Keratinocyte (primary cell): ENCODE measurements at regions not wholly inside any gene's neighbourhood (a gene's known extent, or its start where the extent isn't known, plus 50 kb on each side); places are given as distances from the start of the nearest gene placed in this dataset.

Experiments
- DNase-seq: peaks from one replicate; pipeline ENCODE4 v3.0.0-alpha.2; 2011; ENCODE audit warnings: low read depth, missing footprints, low spot score
- FAIRE-seq: peaks from 2 replicates; lab custom pipeline; 2011; peaks lifted over from hg19 to GRCh38; lab: Jason Lieb, UNC
- H2AFZ ChIP-seq: 2 replicates; pipeline ENCODE4 v1.6.0; 2012; ENCODE audit warnings: low read length, control low read depth, inconsistent platforms; ENCODE audit not compliant: control insufficient read depth
- H3K27ac ChIP-seq: 2 replicates; pipeline ENCODE4 v1.5.1; 2011; ENCODE audit warnings: low read length; ENCODE audit not compliant: control insufficient read depth, insufficient read depth
- H3K27me3 ChIP-seq: 3 replicates; pipeline ENCODE4 v1.6.0; 2011; ENCODE audit warnings: low read length; ENCODE audit not compliant: control insufficient read depth, insufficient read depth; ENCODE audit errors: extremely low read depth
- H3K36me3 ChIP-seq, 2 experiments: 2 replicates in 1 of 2; 3 replicates in 1 of 2; pipeline ENCODE4 v1.5.1; 2011; ENCODE audit warnings: low read length in 2 of 2, mild to moderate bottlenecking in 1 of 2; ENCODE audit not compliant: control insufficient read depth in 2 of 2, insufficient read depth in 2 of 2; ENCODE audit errors: extremely low read depth in 1 of 2
- H3K4me1 ChIP-seq: 3 replicates; pipeline ENCODE4 v1.5.1; 2011; ENCODE audit warnings: low read length; ENCODE audit not compliant: control insufficient read depth, insufficient read depth; ENCODE audit errors: extremely low read depth
- H3K4me2 ChIP-seq: 3 replicates; pipeline ENCODE4 v1.6.0; 2011; ENCODE audit warnings: low read depth, low read length; ENCODE audit not compliant: control insufficient read depth, insufficient read depth; ENCODE audit errors: extremely low read depth
- H3K4me3 ChIP-seq, 3 experiments: fragments of 200-600 bp in 1 of 3; sonication (generic) in 1 of 3; 2 replicates in 2 of 3; 3 replicates in 1 of 3; pipeline ENCODE4 v1.5.1; 2011 to 2016; ENCODE audit warnings: low read length in 3 of 3, mild to moderate bottlenecking in 3 of 3, control low read depth in 2 of 3, inconsistent platforms in 1 of 3, low read depth in 1 of 3, mixed read lengths in 1 of 3, mixed run types in 1 of 3, moderate library complexity in 1 of 3; ENCODE audit not compliant: control insufficient read depth in 2 of 3, insufficient read depth in 2 of 3; ENCODE audit errors: extremely low read depth in 1 of 3
- H3K79me2 ChIP-seq: 2 replicates; pipeline ENCODE4 v1.6.0; 2012; ENCODE audit warnings: low read length; ENCODE audit not compliant: control insufficient read depth, insufficient read depth
- H3K9ac ChIP-seq: 3 replicates; pipeline ENCODE4 v1.6.0; 2011; ENCODE audit warnings: low read length; ENCODE audit not compliant: control insufficient read depth, insufficient read depth; ENCODE audit errors: extremely low read depth
- H3K9me1 ChIP-seq: 3 replicates; pipeline ENCODE4 v1.6.0; 2011; ENCODE audit warnings: low read length; ENCODE audit not compliant: control insufficient read depth, insufficient read depth; ENCODE audit errors: extremely low read depth
- H3K9me3 ChIP-seq: 2 replicates; pipeline ENCODE4 v1.5.1; 2012; ENCODE audit warnings: low read depth, low read length; ENCODE audit not compliant: control insufficient read depth
- H4K20me1 ChIP-seq: 3 replicates; pipeline ENCODE4 v1.6.0; 2011; ENCODE audit warnings: low read length; ENCODE audit not compliant: control insufficient read depth, insufficient read depth; ENCODE audit errors: extremely low read depth
- EZH2 ChIP-seq: IDR thresholded peaks from one replicate; pipeline ENCODE4 v1.6.1; 2012; ENCODE audit warnings: inconsistent platforms, mild to moderate bottlenecking, low read length, moderate library complexity
- dilution Hi-C: fragments of 300-500 bp; cut with MboI; formaldehyde crosslinking; loops from one replicate; pipeline ENCODE4 v1.7.0; 2020; ENCODE audit warnings: low sequenced_read_pairs; ENCODE audit not compliant: extremely low pct_ligation_motif_present
- TF ChIP-seq, protein P1 (sequence below), 3 experiments: IDR thresholded peaks in 1 of 3; conservative IDR thresholded peaks in 1 of 3; optimal IDR thresholded peaks in 1 of 3; 2 replicates in 2 of 3; 3 replicates in 1 of 3; pipeline versions ENCODE3 to v1.5.1; 2011; ENCODE audit warnings: low read length in 3 of 3, mild to moderate bottlenecking in 3 of 3, moderate library complexity in 2 of 3, control low read depth in 1 of 3, inconsistent platforms in 1 of 3; ENCODE audit not compliant: insufficient read depth in 2 of 3; ENCODE audit errors: extremely low read depth in 1 of 3

- Histone ChIP-seq H3K9me3 (no peaks in the 10 kb centered on the region), H3K4me1 (no peaks in the 10 kb centered on the region), H4K20me1 (no peaks in the 10 kb centered on the region), H3K4me2 (no peak overlapping the region), H3K27me3 (no peaks in the 10 kb centered on the region), H2AFZ (no peak overlapping the region), H3K9ac (no peak overlapping the region), H3K79me2 (no peaks in the 10 kb centered on the region), H3K36me3 (no peaks in the 10 kb centered on the region), H3K4me3 (no peak overlapping the region), H3K9me1 (no peaks in the 10 kb centered on the region), H3K27ac (no peak overlapping the region)
- dilution Hi-C loops: no loop called here
- no peak for FAIRE-seq
- no peak for DNase-seq
- no peak for TF ChIP-seq EZH2
- TF ChIP-seq, protein P1, sequence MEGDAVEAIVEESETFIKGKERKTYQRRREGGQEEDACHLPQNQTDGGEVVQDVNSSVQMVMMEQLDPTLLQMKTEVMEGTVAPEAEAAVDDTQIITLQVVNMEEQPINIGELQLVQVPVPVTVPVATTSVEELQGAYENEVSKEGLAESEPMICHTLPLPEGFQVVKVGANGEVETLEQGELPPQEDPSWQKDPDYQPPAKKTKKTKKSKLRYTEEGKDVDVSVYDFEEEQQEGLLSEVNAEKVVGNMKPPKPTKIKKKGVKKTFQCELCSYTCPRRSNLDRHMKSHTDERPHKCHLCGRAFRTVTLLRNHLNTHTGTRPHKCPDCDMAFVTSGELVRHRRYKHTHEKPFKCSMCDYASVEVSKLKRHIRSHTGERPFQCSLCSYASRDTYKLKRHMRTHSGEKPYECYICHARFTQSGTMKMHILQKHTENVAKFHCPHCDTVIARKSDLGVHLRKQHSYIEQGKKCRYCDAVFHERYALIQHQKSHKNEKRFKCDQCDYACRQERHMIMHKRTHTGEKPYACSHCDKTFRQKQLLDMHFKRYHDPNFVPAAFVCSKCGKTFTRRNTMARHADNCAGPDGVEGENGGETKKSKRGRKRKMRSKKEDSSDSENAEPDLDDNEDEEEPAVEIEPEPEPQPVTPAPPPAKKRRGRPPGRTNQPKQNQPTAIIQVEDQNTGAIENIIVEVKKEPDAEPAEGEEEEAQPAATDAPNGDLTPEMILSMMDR (optimal IDR thresholded peaks at IDR 0.05 in 1 of 3, IDR thresholded peaks at IDR 0.05 in 1 of 3, conservative IDR thresholded peaks at IDR 0.05 in 1 of 3; ENCODE audit: extremely low read depth in 1 of 3, insufficient read depth in 2 of 3, low read length in 3 of 3): no peak
These were observed 415.2 kb upstream of the NETO1 start for GRCh38 chr18:73283032-73283431.

GRCh38 chr18:73279498-73279897 lies 411.7 kb upstream of the NETO1 start:
- DNase-seq (no peak), FAIRE-seq (no peak)
- Histone ChIP-seq H4K20me1 (no peaks in the 10 kb centered on the region), H3K4me1 (no peaks in the 10 kb centered on the region), H3K9ac (no peak overlapping the region), H3K4me3 (no peak overlapping the region), H3K79me2 (no peaks in the 10 kb centered on the region), H3K9me3 (no peaks in the 10 kb centered on the region), H3K27me3 (no peaks in the 10 kb centered on the region), H3K9me1 (no peaks in the 10 kb centered on the region), H3K4me2 (no peak overlapping the region), H3K27ac (no peak overlapping the region), H2AFZ (no peak overlapping the region), H3K36me3 (no peaks in the 10 kb centered on the region)
- TF ChIP-seq, protein P1 (optimal IDR thresholded peaks at IDR 0.05 in 1 of 3, IDR thresholded peaks at IDR 0.05 in 1 of 3, conservative IDR thresholded peaks at IDR 0.05 in 1 of 3; ENCODE audit: extremely low read depth in 1 of 3, insufficient read depth in 2 of 3, low read length in 3 of 3): no peak
- no peak for TF ChIP-seq EZH2
- dilution Hi-C loops: no loop called here
